IPS DF 19.7 (cell line): ENCODE measurements at regions not wholly inside any gene's neighbourhood (a gene's known extent, or its start where the extent isn't known, plus 50 kb on each side); places are given as distances from the start of the nearest gene placed in this dataset.

Experiments
- DNase-seq: peaks from one replicate; pipeline ENCODE4 v3.0.0-alpha.2; 2013; ENCODE audit warnings: low read depth, low spot score

DNA sequence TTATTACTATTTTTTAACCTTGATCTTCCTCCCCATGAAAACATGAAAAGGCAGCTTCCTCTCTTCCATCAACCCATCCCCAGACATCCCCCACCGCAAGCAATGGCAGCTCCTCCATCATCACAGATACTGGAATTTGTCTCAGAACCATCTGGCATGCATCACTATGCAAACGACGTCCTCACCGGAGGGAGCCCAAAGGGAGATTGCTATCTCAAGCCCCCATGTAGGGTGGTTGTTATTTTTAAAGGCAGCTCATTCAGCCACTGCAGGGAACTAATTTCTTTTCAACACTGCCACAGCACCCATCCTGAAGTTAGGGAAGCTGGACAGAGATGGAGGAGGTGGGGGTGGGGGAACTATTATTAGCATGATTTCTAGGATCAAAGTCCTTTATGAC lies 222.5 kb downstream of the FOXL1 start:
- DNase-seq: no peak

DNA sequence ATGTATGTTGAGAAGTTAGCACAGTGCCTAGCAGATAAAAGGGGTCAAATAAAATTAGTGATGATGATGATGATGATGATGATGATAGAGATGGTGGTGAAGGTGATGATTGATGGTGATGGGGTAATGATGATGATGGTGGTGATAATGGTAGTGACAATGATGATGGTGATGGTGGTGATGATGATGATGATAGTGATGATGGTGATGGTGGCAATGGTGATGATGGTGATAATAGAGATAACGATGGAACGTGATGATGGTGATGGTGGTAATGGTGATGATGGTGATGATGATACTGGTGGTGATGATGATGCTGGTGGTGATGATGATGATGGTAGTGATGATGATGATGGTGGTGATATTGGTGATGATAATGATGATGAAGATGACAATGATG lies 223.7 kb downstream of the FOXL1 start:
- DNase-seq: no peak

DNA sequence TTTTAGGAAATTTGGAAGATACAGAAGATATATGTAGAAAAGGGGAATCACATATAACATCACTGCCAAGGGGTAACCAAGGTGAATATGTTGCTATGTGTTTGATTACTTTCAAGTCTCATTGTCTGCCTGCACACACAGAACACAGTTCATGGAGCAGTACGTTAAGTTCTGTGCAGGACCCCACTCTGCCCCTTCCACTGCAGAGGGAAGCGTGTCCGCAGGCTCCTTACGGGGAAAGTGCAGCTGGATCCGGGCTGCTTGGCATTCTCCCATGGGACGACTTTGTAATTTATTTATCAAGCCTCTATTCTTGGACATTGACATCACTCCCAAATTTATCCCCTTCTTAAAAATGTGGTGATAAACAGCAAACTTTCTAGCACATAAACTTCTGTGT lies 226.8 kb downstream of the FOXL1 start:
- no peak for DNase-seq

DNA sequence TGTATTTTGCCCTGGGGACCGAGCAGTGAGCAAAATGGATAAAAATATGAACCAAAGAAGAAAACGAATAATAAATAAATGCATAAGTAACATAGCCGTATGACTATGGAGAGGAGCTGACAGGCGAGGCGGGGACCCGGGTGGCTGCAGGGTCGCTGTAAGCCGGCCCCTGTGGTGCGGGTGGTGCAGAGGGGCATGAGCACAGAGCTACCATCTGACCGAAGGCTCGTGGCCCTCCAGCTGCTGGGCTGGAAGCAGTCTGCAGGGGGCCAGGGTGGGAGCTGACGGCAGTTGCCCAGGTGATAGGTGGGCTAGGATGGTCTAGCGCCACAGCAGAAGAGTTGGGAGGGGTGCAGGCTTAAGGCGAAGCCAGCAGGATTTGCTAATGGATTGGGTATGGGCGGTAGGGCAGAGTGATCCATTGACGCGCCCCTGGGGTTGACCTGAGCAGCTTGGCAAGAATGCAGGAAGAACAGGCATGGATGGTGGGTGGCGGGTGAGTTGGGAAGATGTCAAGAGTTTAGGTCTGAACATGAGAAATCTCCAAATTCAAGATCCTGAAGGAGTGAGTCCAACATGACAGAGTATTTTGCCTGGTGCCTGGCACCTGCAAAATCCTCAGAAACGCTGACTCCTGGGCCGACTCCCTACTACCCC lies 228.0 kb downstream of the FOXL1 start:
- no peak for DNase-seq

DNA sequence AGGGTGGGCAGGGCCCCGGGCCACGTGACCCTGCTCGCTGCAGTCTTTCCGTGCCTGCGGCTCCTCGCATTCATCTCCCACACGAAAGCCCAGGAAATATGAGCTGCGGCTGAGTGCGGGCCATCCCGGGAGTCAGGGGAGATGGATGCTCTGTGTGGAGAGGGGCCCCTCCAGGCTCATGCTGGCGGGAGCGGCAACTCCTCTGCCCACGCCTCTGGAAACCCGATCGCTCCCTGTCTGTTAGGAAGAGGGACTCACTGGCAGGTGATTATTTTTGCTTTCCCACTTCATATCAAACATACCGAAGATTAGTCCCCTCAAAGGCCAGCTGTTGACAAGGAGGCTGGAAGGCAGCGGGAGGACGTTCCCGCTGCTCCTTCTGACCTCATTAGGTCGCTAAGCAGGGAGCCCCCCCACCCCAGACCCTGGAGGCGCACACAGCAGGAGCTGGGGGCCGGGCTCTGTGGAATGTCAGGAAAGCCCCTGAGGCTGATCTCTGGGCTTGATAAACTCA lies 228.5 kb downstream of the FOXL1 start:
- DNase-seq: no peak

DNA sequence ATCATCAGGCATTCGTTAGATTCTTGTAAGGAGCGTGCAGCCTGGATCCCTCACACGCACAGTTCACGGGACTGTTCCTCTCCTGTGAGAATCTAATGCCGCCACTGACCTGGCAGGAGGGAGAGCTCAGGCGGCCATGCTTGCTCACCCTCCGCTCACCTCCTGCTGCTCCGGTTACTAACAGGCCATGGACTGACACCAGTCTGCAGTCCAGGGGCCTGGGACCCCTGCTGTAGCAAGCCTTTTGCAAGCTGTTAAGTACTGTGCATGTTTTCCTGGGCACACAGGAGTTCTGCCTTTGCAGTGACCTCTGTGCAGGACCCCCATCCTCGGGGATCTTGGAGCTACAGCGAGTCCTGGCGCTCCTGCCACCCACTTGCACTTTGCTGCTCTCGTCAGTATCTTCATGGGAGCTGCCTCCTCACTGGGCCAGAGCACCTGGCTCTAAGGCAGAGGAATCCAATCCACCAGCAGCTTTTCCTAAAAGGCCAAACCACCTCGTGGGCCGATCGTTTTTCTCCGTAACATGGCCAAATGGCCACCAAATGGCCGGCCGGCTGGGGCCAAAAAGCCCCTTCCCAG lies 230.6 kb downstream of the FOXL1 start:
- DNase-seq: no peak

DNA sequence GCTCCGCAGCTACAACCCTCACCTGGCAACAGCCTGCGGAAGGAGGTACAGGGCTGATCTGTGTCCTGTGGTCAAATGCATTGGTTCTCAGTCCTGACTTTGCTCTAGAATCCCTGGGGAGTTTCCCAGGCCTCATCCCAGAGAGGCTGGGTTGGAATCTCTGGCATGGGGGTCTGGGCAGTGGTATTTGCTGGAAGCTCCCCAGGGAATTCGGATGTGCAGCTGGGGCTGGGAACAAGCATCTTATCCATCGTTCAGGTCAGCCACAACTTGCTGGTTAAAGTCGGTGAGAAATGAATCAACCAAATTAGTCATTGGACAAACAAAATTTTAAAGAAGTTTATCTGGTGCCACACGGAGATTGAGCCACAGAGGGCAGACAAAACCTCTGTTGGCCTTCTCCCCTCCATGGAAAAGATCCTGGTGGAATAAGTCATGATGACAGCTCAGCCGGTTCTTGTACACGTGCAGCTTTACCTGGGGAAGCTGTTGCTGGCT lies 231.2 kb downstream of the FOXL1 start:
- no peak for DNase-seq

DNA sequence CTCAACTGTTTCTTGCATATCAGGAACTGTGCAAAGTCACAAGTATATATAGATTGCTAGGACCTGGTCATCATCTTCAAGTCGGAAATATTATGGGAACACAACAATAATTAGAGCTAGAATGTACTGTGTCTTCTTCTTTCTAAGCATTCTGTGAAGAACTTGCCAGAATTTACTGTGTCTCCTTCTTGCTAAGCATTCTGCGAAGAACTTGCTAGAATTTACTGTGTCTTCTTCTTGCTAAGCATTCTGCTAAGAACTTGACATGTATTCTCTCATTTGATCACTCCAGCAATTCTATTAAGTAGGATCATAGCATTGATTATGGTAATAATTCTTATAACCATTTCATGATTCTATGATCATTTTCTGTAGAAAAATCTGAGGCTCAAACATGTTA lies 231.7 kb downstream of the FOXL1 start:
- DNase-seq: no peak

DNA sequence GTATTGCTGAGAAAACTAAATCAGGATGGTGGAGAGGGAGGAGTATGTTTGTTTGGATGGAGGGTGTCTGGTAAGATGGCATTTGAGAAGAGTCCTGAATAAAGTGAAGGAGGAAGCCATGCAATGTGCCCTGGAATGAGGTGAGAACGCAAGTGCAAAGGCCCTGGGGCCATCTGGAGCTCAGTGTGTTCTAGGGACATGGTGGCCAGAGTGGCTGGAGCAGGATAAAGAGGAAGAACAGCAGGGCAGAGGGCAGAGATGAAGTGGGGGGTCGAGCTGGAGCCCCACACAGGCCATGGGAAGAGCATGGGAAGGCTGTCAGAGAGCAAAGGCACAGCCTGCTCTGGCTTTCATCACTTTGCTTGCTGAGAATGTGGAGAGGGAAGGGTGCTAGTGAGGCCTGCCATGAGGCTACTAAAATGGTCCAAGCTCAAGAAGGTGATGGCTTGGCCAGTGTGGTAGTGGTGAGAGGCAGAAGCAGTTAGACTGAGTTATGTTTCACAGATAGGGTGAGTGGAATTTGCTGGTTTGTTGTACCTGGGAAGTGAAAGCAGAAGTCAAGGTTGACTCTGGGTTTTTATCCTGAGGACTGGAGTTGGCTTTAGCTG lies 234.1 kb downstream of the FOXL1 start:
- no peak for DNase-seq

DNA sequence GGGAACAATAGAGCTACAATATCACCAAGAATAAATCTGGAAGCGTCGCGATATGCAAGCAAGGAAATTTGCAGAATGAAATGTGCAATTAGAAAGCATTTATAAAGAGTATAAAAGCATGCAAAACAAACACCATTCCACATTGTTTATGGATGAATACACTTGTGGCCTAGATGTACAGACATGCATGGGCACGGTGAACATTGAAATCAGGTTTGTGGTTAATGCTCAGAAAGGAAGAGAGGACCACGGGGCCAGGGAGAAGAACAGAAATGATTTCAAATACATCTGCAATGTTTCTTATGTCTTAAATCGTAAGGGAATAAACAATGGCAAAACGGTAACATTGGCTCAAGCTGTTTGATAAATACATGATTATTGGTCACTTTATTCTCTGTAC lies 235.9 kb downstream of the FOXL1 start:
- DNase-seq: no peak

DNA sequence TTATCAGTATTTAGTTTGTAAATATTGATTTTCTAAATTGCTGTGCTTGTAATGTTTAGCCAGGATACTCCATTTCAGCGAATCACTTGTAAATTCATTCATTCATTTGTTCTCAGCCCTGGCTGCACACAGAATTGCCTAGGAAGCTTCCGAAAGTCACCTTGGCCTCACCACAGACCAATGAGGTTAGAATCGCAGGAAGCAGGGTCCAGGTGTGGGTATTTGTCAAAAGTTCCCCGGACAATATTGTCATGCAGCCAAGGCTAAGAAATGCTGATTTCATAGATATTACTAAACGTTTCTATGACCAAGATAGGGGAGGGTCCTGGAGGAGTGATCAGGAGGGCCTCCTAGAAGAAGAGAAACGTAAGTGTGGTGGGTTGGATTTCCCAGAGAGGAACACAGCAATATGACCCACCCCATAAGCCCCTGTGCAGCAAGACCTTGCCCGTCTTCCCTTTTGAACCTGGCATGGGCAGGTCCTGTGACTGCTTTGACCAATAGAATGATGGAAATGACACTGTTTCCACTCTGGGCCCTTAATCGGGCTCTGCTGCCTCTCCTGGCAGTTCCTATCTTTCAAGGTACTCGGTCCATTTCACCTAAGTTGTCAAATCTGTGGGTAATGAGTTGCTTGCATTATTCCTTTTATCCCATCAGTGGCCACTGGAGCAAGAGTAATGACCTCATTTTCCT lies 238.7 kb downstream of the FOXL1 start:
- no peak for DNase-seq

DNA sequence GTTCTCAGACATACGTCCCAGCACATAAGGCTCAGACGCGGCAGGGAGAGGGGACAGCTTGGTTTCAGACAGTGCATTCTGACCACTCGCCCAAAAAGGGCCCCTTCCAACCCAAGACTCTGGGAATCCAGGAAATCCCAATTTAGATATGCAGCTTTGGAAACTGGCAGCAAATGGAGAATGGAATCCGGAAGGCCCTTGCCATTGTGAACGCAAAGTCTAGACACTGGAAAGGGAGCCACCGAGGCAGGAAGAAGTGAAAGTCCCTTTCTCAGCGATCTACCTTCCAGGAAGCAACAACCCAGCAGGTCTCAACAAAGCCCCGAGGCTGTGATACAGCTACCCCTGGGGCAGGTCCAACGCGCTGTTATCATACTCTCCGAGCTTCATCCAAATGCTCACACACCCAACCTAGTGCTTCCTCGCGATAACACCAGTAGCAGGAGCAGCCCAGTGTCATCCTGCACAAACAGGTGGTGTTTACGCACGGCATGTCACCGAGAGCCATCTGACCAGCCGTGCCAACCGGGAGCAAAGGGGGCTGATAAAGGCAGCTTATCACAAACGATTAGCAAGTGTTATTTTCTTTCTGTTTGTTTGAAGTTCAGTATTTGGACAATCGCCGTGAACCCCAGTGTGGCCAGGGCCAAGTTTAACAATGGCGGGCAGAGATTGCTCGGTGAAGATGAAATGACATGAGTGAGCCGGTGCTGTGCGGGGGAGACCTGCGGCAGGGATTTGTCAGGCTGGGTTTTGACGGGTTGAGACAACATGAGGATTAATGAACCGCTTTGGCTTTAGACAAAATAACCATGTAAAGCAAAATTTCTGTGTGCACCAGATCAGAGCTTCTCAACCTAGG lies 240.6 kb downstream of the FOXL1 start:
- no peak for DNase-seq

DNA sequence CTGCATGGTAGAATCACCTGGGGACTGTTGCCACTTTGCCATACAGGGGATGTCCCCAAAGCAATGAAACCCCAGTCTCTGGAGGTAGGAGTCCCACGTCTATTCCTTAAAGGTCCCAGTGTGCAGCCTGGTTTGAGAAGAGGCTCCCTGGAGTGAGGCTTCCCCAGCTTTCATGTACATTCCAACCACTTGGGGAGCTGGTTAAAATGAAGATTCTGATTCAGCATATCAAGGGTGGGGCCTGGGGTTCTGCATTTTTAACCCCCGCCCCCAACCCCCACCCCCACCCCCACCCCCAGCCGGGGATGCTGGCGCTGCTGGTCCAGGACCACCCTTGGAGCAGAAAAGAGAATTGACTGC lies 241.2 kb downstream of the FOXL1 start:
- DNase-seq: no peak

DNA sequence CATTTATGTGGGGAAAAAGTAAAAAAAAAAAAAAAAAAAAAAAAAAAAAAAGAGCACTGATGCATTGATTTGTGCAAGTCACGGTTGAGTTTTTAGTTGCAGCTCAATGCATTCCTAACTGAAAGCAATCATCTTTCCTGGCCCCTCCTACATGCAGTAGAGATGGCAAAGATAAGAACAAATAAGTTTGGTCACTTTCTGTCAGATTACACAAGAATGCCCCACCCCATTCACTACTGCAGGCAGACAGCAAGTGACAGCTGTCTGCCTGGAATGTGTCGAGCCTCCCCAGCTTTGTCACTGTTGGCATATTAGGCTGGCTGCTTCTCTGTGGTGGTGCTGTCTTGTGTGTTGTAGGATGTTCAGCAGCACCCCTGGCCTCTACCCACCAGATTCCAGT lies 243.5 kb downstream of the FOXL1 start:
- no peak for DNase-seq

DNA sequence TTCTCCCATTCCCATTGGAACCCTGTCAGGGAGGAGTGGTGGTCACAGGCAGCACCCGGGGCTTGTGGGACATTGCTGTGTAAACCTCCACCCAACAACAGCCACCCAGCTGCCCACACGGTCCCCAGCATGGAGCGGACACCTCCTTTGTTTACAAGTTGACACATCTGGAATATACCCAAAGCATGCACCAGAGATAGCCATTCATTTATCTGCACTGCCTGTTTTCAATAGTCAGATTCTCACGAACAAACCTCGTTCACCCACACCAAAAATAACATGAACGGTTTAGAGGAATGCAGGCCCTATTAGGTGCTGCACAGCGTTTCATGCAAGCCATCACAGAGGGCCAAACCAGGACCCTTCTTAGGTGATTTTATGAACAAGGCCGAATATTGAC lies 244.8 kb downstream of the FOXL1 start:
- no peak for DNase-seq

DNA sequence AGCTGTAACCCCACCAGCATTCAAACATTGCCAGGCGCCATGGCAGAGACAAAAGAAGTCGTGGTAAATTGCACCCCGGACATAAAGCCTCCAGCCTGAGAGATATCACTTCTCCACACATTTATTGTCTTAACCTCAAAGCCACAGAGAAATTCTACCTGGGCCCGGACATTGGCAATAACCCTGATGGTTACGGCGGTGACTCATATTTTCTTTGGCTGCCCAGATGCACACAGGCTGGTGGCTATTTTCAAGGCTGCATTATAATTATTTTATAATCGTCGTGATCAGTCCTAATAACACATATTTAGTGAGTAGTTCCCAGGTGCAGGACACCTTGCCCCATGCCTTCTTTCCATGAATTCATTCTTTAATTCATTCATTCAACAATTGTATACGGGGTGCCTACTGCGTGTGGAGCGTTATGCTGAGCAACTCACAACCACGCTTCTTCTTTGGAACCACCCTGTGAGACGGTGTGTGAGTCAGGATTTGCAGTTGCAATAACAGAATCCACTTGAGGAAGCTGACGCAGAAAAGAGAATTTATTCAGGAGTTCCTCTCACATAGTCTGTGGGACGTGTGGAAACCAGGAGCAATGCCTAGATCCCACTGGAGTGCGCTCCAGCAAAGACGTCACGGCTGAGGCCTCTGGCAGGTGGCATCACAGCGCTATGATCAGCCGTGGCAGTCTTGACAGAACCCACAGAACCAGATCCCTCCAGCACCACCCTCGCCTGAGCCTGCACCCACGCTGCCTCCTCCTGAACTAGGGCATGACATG lies 245.7 kb downstream of the FOXL1 start:
- DNase-seq: no peak

DNA sequence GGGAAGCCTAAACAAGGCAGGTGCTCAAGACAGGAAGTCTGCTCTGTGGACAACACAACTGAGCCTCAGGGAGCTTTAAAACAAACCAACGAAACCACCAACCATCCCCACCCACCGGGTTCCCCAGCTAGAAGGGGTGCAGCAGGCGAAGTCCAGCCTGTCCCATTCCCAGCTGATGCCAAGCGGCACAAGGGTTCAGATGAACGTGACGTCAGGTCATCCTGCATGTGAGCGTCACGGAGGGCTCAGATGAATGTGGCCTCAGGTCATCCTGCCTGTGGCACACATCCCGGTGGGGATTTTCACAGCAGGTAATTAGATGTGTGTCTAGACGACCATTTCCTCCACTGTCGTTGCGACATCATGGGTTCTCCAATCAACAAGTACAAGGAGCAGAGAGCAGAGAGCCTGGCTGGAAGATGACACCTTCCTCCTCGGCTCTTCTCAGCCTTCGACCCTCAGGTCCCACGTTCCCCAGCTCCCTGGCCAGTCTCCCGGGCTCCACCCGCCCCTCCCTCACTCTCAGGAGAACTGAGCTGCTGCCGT lies 246.5 kb downstream of the FOXL1 start:
- DNase-seq: no peak

DNA sequence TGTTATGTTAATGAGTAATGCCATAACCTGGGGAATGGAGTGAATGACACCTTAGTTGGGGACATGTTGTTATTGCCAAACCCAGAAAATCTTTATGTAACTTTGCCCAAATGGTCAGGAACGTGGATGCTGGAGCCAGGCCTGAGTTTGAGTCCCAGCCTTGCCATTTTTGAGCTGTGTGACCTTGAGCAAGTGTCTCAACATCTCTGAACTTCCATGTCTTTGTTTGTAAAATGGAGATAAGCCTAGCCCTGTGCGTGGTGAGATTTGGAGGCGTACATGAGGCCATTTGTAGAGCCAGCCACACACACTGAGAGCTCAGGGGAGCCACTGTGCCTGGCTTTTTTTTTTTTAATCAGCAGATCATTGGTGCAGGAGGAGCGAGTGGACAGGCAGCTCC lies 247.3 kb downstream of the FOXL1 start:
- no peak for DNase-seq

DNA sequence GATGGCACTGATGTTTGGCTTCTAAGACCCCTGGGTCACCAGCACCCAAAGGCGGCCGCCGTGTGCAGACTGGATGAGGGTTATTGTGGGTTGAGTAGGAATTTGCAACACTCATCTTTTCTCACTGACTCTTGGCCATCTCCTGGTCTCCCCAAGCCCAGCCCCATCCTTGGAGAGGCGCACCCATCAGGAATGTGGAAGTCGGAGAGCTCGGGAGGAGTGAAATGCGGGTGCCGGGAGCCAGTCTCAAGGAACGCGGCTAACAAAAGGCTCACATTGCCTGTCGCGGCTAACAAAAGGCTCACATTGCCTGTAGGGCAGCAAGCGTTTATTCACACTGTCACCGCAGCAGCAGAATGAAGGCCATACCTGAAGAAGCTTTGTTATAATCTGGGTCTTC lies 248.6 kb downstream of the FOXL1 start:
- no peak for DNase-seq

DNA sequence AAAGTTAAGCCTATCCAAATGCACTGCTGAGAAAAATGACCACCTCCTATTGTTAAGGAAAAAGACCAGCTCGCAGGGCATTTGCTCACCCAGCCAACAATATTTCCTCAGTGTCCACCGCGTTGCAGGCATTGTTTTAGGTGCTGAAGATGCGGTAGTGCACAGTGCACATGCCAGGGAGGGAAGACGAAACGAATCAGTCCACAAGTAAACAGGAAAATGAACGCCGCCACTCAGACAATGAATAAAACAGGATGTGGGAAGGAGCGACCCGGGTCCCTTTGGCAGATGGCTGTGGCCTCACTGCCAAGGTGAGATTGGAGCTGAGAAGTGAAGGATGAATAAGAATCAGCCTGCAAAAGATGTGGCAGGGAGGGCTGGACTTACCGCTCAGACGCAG lies 249.2 kb downstream of the FOXL1 start:
- DNase-seq: no peak

DNA sequence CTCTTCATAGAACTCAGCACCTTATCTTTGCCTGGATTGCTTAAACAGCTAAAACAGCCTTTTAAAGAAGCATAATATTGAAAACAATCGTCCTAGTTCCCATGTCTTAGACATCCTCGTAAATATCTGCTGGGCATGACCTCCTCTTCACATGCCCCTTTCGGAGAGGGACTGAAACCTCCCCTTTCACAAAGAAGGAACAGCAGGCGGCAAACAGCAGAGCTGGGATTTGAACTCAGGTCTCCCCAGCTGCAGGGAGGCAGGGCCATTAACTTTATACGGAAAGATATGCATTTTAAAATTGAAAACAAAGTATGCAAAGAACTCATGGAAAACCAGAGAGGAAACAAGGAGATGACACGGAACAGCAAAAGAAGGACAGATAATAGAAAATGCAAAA lies 249.9 kb downstream of the FOXL1 start:
- no peak for DNase-seq
